GM21447 (cell line): ENCODE measurements at regions not wholly inside any gene's neighbourhood (a gene's known extent, or its start where the extent isn't known, plus 50 kb on each side); places are given as distances from the start of the nearest gene placed in this dataset.

Source experiments
- ATAC-seq: cut with Tn5 transposase; IDR thresholded peaks from one replicate; pipeline ENCODE4 v1.9.1; 2021; ENCODE audit not compliant: unreplicated experiment

- ATAC-seq, result no peak
Measured at GRCh38 chr17:56648321-56648720, 54.8 kb downstream of the NOG start.

DNA sequence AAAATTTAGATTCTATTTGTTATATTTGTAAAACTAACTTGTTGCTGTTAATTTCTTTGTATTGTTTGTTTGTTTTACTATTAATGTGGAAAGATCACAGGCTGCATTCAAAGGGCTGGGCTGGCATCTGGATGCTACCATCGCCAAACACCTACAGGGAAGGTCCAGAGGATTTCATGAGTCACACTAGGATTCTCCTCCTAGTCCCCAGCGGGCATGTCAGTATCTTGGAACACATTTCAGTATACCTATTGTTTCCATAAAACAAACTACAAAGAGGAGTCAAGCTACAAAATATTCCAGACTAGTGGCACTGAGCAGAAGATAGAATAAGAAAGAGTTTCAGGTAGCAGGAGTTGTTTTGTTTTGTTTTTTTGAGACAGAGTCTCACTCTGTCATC lies 55.3 kb downstream of the NOG start:
- no peak for ATAC-seq

GRCh38 chr17:56652628-56653027 lies 59.1 kb downstream of the NOG start:
- no peak for ATAC-seq

- peak; percentile 98 for ATAC-seq
Measured at GRCh38 chr17:56653877-56654276, 60.4 kb downstream of the NOG start.

GRCh38 chr17:56656701-56657327 lies 63.3 kb downstream of the NOG start:
- no peak for ATAC-seq

DNA sequence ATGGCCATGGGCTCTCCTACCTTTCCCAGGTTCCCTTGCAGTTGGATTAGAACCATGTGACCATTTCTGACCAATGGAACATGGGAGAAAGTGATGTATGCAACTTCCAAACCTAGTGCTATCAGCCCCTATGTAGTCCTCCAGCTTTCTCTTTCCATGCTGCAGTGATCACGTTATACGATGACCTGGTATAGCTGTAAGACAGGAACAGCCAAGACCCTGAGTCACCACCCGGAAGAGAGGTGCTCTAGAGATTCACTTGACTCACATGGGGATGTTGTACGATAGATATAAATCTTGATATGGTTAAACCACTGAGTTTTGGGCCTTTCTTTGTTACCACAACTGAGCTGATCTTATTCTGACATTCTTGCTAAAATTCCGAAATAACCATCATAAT lies 65.1 kb downstream of the NOG start:
- no peak for ATAC-seq

DNA sequence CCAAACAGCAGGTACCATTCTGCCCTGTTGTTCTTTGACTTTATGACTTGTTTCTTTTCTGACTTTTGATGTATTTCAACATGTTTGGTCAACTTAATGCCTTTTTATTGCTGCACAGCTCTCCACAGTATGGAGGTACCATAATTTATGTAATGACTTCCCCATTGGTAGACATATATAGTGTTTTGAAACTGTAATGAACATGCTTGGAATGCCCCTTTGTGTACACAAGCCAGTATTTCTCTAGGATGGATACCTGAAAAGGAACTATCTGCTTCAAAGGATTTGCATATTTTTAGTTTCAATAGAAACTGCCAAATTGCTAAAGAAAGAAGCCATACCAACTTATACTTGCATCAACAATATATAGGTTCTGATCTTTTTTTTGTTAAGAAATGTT lies 66.1 kb downstream of the NOG start:
- no peak for ATAC-seq

DNA sequence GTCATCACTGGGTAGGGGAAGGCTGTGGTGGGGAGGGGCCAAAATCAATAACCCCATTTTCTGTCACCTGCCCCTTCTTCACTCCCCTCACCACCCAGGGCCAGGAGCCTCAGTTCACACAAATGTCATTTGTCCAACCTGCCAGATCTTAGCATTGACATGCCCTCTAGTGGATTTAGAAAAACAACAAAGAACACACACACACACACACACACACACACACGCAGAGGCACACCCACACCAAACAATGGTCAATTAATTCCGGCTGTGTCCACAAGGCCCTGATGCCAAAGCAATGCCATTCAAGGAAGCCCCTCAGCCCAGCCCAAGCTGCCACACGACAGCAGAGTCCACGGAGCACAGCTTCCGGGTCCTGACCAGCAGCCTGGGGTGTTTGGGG lies 68.4 kb downstream of the NOG start:
- no peak for ATAC-seq

GRCh38 chr17:56665864-56666263 lies 72.4 kb downstream of the NOG start:
- no peak for ATAC-seq

DNA sequence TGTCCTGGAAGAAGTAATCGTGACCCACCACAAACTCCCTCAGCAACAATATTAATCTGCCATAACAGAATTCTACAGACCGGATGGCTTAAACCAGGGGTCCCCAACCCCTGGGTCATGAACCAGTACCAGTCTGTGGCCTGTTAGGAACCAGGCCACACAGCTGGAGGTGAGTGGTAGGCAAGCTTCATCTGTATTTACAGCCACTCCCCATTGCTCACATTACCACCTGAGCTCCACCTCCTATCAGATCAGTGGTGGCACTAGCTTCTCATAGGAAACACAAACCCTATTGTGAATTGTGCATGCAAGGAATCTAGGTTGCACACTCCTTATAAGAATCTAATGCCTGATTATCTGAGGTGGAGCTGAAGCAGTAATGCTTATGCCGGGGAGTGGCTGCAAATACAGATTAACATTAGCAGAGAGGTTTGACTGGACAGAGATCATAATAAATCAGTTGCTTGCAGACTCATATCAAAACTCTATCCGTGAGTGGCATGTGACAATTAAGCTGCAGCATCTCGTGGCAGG lies 74.5 kb downstream of the NOG start:
- ATAC-seq, result no peak

DNA sequence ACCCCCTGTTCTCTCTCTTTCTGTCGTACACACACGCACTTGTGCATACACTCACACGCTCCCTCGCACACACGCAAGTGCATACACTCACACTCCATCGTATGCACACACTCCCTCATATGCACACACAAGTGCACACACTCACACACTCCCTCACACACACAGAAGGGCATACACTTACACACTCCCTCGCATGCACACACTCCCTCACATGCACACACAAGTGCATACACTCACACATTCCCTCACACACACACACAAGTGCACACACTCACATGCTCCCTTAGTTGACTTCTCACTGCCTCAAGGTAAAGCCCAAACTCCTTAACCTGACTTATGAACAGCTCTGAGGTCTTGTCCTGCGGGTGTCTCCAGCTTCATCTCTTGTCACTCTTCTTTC lies 78.7 kb downstream of the NOG start:
- ATAC-seq, result no peak

GRCh38 chr17:56674401-56674925 lies 81.0 kb downstream of the NOG start:
- no peak for ATAC-seq

GRCh38 chr17:56675876-56676660 lies 82.6 kb downstream of the NOG start:
- ATAC-seq, result no peak

DNA sequence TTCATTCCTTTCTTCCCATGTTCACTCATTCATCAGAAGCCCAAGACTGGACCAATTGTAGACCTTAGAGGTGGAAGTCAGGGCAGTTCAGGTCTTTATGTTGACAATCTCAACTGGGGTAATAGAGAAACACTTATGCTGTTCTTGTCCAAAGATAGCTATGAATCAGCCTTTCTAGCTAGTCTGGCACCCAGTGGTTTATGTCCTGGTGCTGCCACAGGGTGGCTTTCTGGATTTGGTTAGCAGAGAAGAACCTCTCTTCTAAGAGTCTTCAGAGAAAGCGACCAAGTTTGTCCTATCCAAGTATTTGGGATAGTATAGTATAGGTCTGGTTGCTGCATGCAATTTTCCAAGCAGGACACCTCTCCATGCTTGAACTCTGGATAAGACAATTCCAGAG lies 83.3 kb downstream of the NOG start:
- no peak for ATAC-seq

GRCh38 chr17:56678249-56679114 lies 85.0 kb downstream of the NOG start:
- no peak for ATAC-seq

GRCh38 chr17:56679115-56679776 lies 85.7 kb downstream of the NOG start:
- no peak for ATAC-seq

DNA sequence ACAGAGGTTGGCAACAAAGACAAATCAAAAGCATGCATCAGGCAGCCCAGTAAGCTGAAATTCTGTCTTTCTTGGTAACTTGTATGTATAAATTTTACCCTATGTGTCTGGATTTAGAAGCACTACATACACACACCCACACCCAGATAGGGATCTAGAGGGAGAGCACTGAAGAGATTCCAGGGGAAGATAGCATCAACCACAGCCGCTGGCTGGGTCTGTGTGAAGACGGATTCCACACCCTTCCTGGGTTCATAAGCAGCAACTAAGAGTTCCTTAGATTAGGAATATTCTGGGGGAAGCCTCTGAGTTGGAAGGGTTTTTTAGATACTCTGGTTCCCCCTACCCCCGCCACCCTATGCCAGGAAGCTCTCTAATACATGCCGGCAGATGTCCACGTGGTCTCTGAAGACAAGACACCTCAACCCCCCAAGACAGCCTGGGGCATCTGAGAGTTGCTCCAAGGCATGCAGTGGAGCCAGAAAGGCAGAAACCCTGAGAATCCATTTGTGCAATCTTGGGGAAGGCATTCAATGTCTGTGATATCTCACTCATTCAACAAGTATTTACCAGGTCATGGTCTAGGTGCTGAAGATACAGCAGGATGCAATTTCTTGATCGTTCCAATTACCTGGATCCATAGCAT lies 86.4 kb downstream of the NOG start:
- ATAC-seq, result no peak

DNA sequence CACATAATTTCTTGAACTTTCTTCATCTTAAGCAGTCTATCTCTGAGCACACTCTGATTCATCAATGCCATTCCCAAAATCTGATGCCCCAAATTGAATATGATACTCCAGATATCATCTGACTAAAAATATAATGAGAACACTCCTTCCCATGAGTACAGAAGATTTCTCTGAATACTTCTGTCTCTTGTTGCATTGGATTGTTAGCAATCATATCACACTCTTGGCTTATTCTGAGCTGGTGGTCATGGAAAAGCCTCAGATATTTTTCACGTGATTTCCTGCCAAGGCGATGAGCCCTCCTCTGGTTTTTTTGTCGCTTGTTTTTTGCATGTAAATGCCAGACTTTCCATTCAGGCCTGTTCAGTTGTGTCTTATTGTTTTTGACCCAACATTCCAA lies 87.2 kb downstream of the NOG start:
- ATAC-seq, result no peak

DNA sequence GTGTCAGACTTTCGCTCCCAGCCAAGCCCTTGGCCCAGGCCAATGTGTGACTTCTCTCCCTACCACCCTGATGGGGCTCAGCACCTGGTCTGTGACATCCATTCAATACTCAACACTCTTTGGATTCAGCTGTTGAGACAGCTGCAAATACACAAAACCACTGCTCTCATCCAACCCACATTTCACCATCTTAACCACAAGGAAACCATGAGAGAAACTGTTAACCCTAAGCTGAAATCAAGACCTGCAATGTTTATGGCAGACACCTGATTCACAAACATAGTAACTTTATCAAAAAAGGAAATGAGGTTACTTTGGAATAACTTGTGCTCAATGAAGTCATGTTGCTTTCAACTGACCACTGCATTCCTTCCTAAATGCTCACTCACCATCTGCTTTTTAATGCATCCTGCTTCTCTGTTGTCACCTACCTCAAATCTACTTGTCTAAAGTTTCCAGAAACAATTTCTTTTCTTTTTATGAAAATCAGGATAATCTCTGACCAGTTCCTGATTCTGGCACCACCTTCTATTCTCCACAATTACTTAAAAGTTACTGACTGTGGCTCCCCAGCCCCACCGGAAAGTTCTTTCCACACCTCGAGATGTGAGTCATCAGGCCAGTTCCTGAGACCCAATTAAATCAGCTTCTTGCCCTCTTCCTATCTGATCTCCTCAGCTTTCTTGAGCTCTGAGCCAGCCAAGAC lies 88.2 kb downstream of the NOG start:
- ATAC-seq, result no peak

DNA sequence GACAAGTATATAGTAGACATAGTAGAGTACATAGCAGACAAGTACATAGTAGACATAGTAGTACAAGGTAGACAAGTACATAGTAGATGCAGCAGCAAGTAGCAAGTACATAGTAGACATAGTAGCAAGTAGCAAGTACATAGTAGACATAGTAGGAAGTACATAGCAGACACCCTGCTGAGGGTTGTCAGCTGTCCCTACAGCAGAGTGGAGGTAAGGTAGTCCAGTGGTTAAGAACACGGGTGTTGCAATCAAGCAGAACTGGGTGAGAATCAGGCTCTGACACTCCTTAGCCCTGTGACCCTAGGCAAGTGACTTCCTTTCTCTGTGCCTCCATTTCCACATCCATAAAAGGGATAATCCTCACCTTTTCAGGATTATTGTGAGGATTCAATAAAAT lies 94.7 kb downstream of the NOG start:
- no peak for ATAC-seq
